ENCODE measurements at regions not wholly inside any gene's neighbourhood (a gene's known extent, or its start where the extent isn't known, plus 50 kb on each side); places are given as distances from the start of the nearest gene placed in this dataset.
"Not testable (repeated sequence)": the region's sequence is repeated elsewhere in the genome, so short reads cannot be mapped to it uniquely, and the experiment has no call there.

- H3K9me3 Mint-ChIP-seq (ENCODE audit: low read depth) = no peaks in the 10 kb centered on the region
- no peak overlapping the region for H3K27ac Mint-ChIP-seq
- H3K36me3 Mint-ChIP-seq (ENCODE audit: low read depth) = no peaks in the 10 kb centered on the region
- ChIA-PET CTCF (interaction anchor here (0.7 kb wide), 1 partner anchor 1136 kb away, joined by 3 read pairs; no protein-coding TSS in a partner anchor), POLR2A (no interaction called here)
- ATAC-seq = no peak
- no peaks in the 10 kb centered on the region for H3K4me1 Mint-ChIP-seq
- peaks cover 9% of the 10 kb centered on the region for H3K27me3 Mint-ChIP-seq
- no peak overlapping the region for H3K4me3 Mint-ChIP-seq
- intact Hi-C loops (cut with DNase I, micrococcal nuclease) = loop anchor here in 1 of 2 experiments (5.0 kb wide), 1 partner anchor 429 kb away; no protein-coding TSS in a partner anchor
- no peak for DNase-seq
Observed at GRCh38 chr5:7251132-7251531, 144.8 kb upstream of the ADCY2 start.

- no peak for ATAC-seq
- Mint-ChIP-seq H3K4me3 (no peak overlapping the region), H3K27me3 (peaks cover 3% of the 10 kb centered on the region), H3K9me3 (ENCODE audit: low read depth) (no peaks in the 10 kb centered on the region), H3K36me3 (ENCODE audit: low read depth) (no peaks in the 10 kb centered on the region), H3K27ac (no peak overlapping the region), H3K4me1 (no peaks in the 10 kb centered on the region)
- POLR2A ChIA-PET = no interaction called here
- CTCF ChIA-PET = interaction anchor here (0.7 to 1.3 kb wide), 2 partner anchors 9 to 595 kb away, joined by 4 read pairs; no protein-coding TSS in a partner anchor
- no peak for DNase-seq
- intact Hi-C loops (cut with DNase I, micrococcal nuclease) = loop anchor here in 1 of 2 experiments (1.0 to 2.0 kb wide), 3 partner anchors 486 to 596 kb away; no protein-coding TSS in a partner anchor
Observed at GRCh38 chr5:7261049-7261448, 134.9 kb upstream of the ADCY2 start.

- CTCF ChIA-PET = interaction anchor here (0.7 kb wide), 1 partner anchor 594 kb away, joined by 4 read pairs; no protein-coding TSS in a partner anchor
- POLR2A ChIA-PET = no interaction called here
- Mint-ChIP-seq H3K27me3 (peaks cover 3% of the 10 kb centered on the region), H3K9me3 (ENCODE audit: low read depth) (no peaks in the 10 kb centered on the region), H3K4me1 (no peaks in the 10 kb centered on the region), H3K27ac (no peak overlapping the region), H3K4me3 (no peak overlapping the region), H3K36me3 (ENCODE audit: low read depth) (no peaks in the 10 kb centered on the region)
- DNase-seq (no peak), ATAC-seq (no peak)
- intact Hi-C loops (cut with DNase I, micrococcal nuclease) = loop anchor here in 1 of 2 experiments (1.0 to 2.0 kb wide), 3 partner anchors 485 to 595 kb away; no protein-coding TSS in a partner anchor
Observed at GRCh38 chr5:7261900-7262299, 134.0 kb upstream of the ADCY2 start.

- H3K9me3 Mint-ChIP-seq (ENCODE audit: low read depth); H3K36me3 Mint-ChIP-seq (ENCODE audit: low read depth); H3K27ac Mint-ChIP-seq; CTCF ChIA-PET; H3K27me3 Mint-ChIP-seq; H3K4me3 Mint-ChIP-seq; POLR2A ChIA-PET; intact Hi-C loops (cut with DNase I, micrococcal nuclease); H3K4me1 Mint-ChIP-seq; DNase-seq; ATAC-seq: not testable (repeated sequence)
Observed at GRCh38 chr5:7263398-7264015, 132.4 kb upstream of the ADCY2 start.

- intact Hi-C loops (cut with DNase I, micrococcal nuclease); H3K9me3 Mint-ChIP-seq (ENCODE audit: low read depth); POLR2A ChIA-PET; H3K27me3 Mint-ChIP-seq; H3K36me3 Mint-ChIP-seq (ENCODE audit: low read depth); CTCF ChIA-PET; H3K27ac Mint-ChIP-seq; DNase-seq; H3K4me1 Mint-ChIP-seq; H3K4me3 Mint-ChIP-seq; ATAC-seq: not testable (repeated sequence)
Observed at GRCh38 chr5:7265776-7266175, 130.2 kb upstream of the ADCY2 start.

GRCh38 chr5:7268722-7269121 is 127.2 kb upstream of the ADCY2 start:
- ATAC-seq; CTCF ChIA-PET; H3K27ac Mint-ChIP-seq; H3K36me3 Mint-ChIP-seq (ENCODE audit: low read depth); intact Hi-C loops (cut with DNase I, micrococcal nuclease); POLR2A ChIA-PET; H3K4me3 Mint-ChIP-seq; H3K4me1 Mint-ChIP-seq; H3K27me3 Mint-ChIP-seq; DNase-seq; H3K9me3 Mint-ChIP-seq (ENCODE audit: low read depth): not testable (repeated sequence)

GRCh38 chr5:7269591-7270274 is 126.2 kb upstream of the ADCY2 start:
- ATAC-seq = no peak
- DNase-seq = no peak
- ChIA-PET CTCF (interaction anchor here (0.6 to 1.2 kb wide), 2 partner anchors 9 to 403 kb away, joined by 3 to 4 read pairs; no protein-coding TSS in a partner anchor), POLR2A (no interaction called here)
- Mint-ChIP-seq H3K4me3 (no peak overlapping the region), H3K4me1 (no peaks in the 10 kb centered on the region), H3K27ac (no peak overlapping the region), H3K9me3 (ENCODE audit: low read depth) (no peaks in the 10 kb centered on the region), H3K27me3 (no peaks in the 10 kb centered on the region), H3K36me3 (ENCODE audit: low read depth) (no peaks in the 10 kb centered on the region)
- intact Hi-C loops (cut with DNase I, micrococcal nuclease) = no loop called here

GRCh38 chr5:7271435-7272084 is 124.4 kb upstream of the ADCY2 start:
- H3K36me3 Mint-ChIP-seq (ENCODE audit: low read depth) = no peaks in the 10 kb centered on the region
- no peaks in the 10 kb centered on the region for H3K27me3 Mint-ChIP-seq
- no peaks in the 10 kb centered on the region for H3K9me3 Mint-ChIP-seq (ENCODE audit: low read depth)
- CTCF ChIA-PET = no interaction called here
- DNase-seq (no peak), ATAC-seq (no peak)
- no peaks in the 10 kb centered on the region for H3K4me1 Mint-ChIP-seq
- intact Hi-C loops (cut with DNase I, micrococcal nuclease) = no loop called here
- POLR2A ChIA-PET = no interaction called here
- no peak overlapping the region for H3K27ac Mint-ChIP-seq
- no peak overlapping the region for H3K4me3 Mint-ChIP-seq

GRCh38 chr5:7272408-7272965 is 123.5 kb upstream of the ADCY2 start:
- DNase-seq = no peak
- no peak for ATAC-seq
- Mint-ChIP-seq H3K27ac (no peak overlapping the region), H3K9me3 (ENCODE audit: low read depth) (no peaks in the 10 kb centered on the region), H3K4me3 (no peak overlapping the region), H3K36me3 (ENCODE audit: low read depth) (no peaks in the 10 kb centered on the region), H3K4me1 (no peaks in the 10 kb centered on the region), H3K27me3 (no peaks in the 10 kb centered on the region)
- intact Hi-C loops (cut with DNase I, micrococcal nuclease) = no loop called here
- ChIA-PET CTCF (no interaction called here), POLR2A (no interaction called here)

GRCh38 chr5:7274203-7274602 is 121.7 kb upstream of the ADCY2 start:
- no peaks in the 10 kb centered on the region for H3K27me3 Mint-ChIP-seq
- POLR2A ChIA-PET = no interaction called here

GRCh38 chr5:7289634-7290033 is 106.3 kb upstream of the ADCY2 start:
- H3K9me3 Mint-ChIP-seq (ENCODE audit: low read depth); H3K27ac Mint-ChIP-seq; DNase-seq; H3K36me3 Mint-ChIP-seq (ENCODE audit: low read depth); ATAC-seq; POLR2A ChIA-PET; H3K4me3 Mint-ChIP-seq; H3K4me1 Mint-ChIP-seq; H3K27me3 Mint-ChIP-seq; intact Hi-C loops (cut with DNase I, micrococcal nuclease); CTCF ChIA-PET: not testable (repeated sequence)

More at GRCh38 chr5:7274203-7274602, 121.7 kb upstream of the ADCY2 start:
- Mint-ChIP-seq H3K4me3 (no peak overlapping the region), H3K36me3 (ENCODE audit: low read depth) (no peaks in the 10 kb centered on the region), H3K9me3 (ENCODE audit: low read depth) (no peaks in the 10 kb centered on the region), H3K4me1 (no peaks in the 10 kb centered on the region), H3K27ac (no peak overlapping the region)
- DNase-seq (no peak), ATAC-seq (no peak)
- CTCF ChIA-PET = no interaction called here
- intact Hi-C loops (cut with DNase I, micrococcal nuclease) = no loop called here

Measured in activated CD4-positive, alpha-beta T cell treated with anti-CD3 and anti-CD28 coated beads for 36 hours (primary cell).